Activated T-cell treated with anti-CD3 and anti-CD28 coated beads, Interleukin-2, amount 50 U/mL, for 4 hours (primary cell): ENCODE measurements at regions not wholly inside any gene's neighbourhood (a gene's known extent, or its start where the extent isn't known, plus 50 kb on each side); places are given as distances from the start of the nearest gene placed in this dataset.
A peak's percentile ranks its signal among the peaks of the same experiment; 100 is the strongest.
"Not testable (repeated sequence)": the region's sequence is repeated elsewhere in the genome, so short reads cannot be mapped to it uniquely, and the experiment has no call there.

ENCODE experiments used
- ATAC-seq, 2 donors: fragments of 200-7000 bp; cut with Tn5 transposase; one replicate each; pipeline ENCODE4 v1.10.0; 2021
- DNase-seq: peaks from one replicate; pipeline ENCODE4 v3.0.0-alpha.2; 2020
- H3K27me3 Mint-ChIP-seq: one replicate; pipeline ENCODE4 v1.8.0; 2021; ENCODE audit warnings: low read depth, mixed read lengths
- H3K36me3 Mint-ChIP-seq: one replicate; pipeline ENCODE4 v1.8.0; 2022; ENCODE audit warnings: mixed read lengths; ENCODE audit not compliant: insufficient read depth
- H3K4me1 Mint-ChIP-seq: one replicate; pipeline ENCODE4 v1.8.0; 2021; ENCODE audit warnings: low read depth, mixed read lengths
- H3K4me3 Mint-ChIP-seq: one replicate; pipeline ENCODE4 v1.8.0; 2021; ENCODE audit warnings: mild to moderate bottlenecking, moderate library complexity, mixed read lengths
- H3K9me3 Mint-ChIP-seq: one replicate; pipeline ENCODE4 v1.8.0; 2021; ENCODE audit warnings: mixed read lengths

DNA sequence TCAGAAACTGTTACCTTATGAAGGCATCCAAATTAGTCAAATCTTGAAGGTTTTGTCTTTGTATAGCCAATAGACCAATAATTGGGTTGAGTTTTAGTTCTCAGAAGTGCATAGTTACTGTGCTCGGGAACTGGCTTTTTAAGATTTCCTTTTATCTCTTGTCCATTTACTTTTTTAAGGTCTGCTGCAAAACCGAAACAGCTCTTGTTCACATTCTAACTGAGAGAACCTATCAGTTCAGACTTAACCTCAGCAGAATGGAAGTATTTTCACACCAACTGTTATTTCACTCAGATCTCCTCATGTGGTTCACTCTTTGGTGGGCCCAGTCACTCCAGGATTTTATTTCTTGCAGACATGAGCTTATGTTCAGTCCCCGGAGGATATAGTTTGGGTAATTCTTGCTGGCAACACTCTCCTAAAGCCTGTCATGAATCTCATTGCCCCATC lies 55.5 kb downstream of the TPBG start:
- ATAC-seq: no peak
- Mint-ChIP-seq H3K9me3 (no peaks in the 10 kb centered on the region), H3K36me3 (no peaks in the 10 kb centered on the region), H3K27me3 (no peaks in the 10 kb centered on the region), H3K4me3 (no peak overlapping the region), H3K4me1 (no peaks in the 10 kb centered on the region)
- DNase-seq: no peak

DNA sequence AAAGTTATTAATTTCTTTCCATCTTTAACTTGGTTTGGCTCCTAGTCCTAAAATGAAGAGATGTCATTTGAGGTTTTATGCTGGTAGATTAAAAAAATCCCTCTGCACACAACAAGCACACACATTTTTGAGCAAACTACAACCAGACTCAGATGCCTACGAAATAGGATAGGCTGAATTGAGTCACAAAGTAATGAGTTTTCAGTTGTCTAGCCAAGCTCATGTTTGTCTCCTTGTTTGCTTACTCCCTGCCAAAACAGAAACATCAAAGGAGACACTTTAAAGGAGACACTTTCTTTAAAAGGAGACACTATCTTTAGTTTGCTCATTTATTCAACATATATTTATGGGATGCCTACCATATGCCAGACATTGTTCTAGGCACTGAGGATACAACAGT lies 56.2 kb downstream of the TPBG start:
- Mint-ChIP-seq H3K4me3 (no peak overlapping the region), H3K36me3 (no peaks in the 10 kb centered on the region), H3K27me3 (no peaks in the 10 kb centered on the region), H3K4me1 (no peaks in the 10 kb centered on the region), H3K9me3 (no peaks in the 10 kb centered on the region)
- no peak for DNase-seq
- no peak for ATAC-seq

DNA sequence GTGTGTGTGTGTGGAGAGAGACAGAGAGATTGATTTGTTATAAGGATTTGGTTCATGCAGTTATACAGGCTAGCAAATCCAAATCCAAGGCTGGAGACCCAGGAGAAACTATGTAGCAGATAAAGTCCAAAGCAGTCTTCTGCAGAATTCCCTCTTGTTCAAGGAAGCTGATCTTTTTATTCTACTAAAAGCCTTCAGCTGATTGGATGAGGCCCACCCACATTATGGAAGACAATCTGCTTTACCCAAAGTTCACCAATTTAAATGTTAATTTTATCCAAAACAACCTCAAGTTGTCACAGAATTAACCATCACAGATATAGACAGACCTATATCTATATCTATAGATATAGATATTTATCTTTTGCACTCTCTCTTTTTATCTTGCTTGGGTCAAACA lies 67.0 kb downstream of the TPBG start:
- no peaks in the 10 kb centered on the region for H3K36me3 Mint-ChIP-seq

DNA sequence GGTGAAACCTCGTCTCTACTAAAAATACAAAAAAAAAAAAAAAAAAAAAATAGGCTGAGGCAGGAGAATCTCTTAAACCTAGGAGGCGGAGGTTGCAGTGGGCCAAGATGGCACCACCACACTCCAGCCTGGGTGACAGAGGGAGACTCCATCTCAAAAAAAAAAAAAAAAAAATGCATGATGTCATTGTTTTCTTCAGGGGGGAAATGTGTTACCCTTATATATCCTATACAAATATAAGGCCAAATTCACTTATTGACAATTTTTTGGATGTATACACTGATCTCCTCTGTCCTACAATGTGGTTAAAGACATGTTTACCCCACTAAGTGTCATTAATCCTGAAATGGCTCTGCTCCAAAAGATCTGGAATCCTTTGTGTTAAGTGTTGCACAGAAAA lies 73.1 kb downstream of the TPBG start:
- Mint-ChIP-seq H3K27me3 (no peaks in the 10 kb centered on the region), H3K4me1 (no peaks in the 10 kb centered on the region), H3K9me3 (no peaks in the 10 kb centered on the region), H3K4me3 (no peak overlapping the region), H3K36me3 (no peaks in the 10 kb centered on the region)
- DNase-seq (no peak), ATAC-seq (no peak)

More for the DNA sequence above, 67.0 kb downstream of the TPBG start:
- no peaks in the 10 kb centered on the region for H3K9me3 Mint-ChIP-seq
- no peaks in the 10 kb centered on the region for H3K4me1 Mint-ChIP-seq
- no peak overlapping the region for H3K4me3 Mint-ChIP-seq
- peaks cover 2% of the 10 kb centered on the region for H3K27me3 Mint-ChIP-seq
- no peak for ATAC-seq
- no peak for DNase-seq

DNA sequence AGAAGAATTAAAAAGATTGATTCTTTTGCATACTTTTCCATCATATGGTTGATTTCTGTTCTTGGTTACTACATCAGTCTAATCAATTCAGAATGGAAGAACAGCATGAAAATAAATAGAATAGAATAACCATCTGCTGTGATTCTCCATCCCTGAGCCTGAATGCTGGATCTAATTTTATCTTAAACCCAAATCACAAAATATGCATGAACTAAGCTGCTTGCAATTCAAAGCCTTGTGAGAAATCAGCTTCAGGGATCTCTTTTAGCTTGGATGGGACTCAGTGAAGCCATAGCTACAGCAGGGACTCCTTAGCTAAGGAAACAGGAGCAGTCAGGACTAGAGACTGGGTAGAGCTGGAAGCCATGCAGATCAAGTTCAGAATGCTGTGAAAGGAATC lies 74.1 kb downstream of the TPBG start:
- Mint-ChIP-seq H3K9me3 (no peaks in the 10 kb centered on the region), H3K36me3 (no peaks in the 10 kb centered on the region), H3K4me3 (no peak overlapping the region), H3K4me1 (no peaks in the 10 kb centered on the region), H3K27me3 (no peaks in the 10 kb centered on the region)
- ATAC-seq (no peak), DNase-seq (no peak)

DNA sequence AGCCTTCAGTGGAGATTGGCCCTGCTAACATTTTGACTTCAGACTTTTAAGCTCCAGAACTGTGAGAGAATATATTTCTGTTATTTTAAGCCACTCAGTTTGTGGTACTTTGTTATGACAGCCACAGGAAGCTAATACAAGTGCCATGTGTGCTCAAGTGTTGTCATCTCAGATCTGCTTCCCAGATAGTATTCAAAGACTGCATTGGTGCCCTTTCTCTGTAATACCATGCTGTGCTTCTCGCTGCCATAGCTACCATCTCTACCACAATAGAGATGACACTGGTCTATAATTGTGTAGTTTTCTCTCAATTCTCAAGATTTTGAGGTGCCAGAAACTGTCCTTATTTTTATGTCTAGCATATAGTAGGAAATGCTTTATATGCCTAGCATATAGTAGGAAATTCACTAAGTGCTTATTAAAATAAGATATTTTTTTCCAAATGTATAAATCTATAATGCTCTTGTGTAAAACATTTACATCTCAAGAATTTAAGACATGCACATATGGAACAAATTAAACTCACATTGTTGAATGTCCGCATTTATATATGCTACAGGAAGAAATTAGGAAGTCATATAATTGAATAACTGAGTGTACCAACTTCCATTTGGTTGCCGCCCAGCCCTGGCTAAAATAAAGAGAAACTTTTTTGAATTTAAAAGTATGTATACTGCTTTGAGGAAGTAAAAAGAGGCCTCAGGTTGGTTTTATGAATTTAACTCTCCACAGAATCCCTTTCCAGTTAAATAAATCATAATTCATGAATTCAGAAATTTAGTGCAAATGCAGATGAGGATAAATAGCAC lies 77.6 kb downstream of the TPBG start:
- Mint-ChIP-seq H3K27me3 (no peaks in the 10 kb centered on the region), H3K36me3 (no peaks in the 10 kb centered on the region), H3K4me3 (no peak overlapping the region), H3K9me3 (no peaks in the 10 kb centered on the region), H3K4me1 (no peaks in the 10 kb centered on the region)
- ATAC-seq (no peak), DNase-seq (no peak)

DNA sequence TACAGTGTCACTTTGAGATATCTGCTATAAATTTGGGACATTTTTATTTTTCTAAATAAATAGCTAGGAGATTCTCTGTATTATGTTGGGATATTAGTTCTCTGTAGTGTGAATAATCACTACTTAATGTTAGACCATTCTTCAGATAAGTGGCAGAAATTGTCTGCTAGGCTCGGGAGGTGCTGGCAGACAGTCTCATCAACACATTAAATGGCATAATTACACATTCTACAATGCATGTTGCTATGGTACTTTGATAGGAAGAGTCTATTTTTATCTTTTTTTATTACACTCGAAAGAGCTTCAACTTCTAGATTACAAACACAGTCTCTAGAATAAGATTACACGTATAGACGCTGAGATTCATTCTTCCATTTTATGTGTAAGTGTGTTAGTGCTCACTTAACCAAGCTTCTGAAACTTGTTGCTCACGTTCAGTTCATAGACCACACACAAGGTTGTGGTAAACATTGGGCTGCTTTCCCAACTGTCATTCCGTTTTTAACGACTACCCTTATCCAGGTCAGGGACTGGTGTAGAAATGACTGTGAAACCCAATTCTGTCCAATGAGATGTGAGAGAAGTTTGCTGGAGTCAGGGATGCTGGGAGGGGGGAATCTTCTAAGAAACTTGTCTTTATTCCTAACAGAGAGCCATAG lies 78.6 kb downstream of the TPBG start:
- H3K9me3 Mint-ChIP-seq: no peaks in the 10 kb centered on the region
- no peaks in the 10 kb centered on the region for H3K36me3 Mint-ChIP-seq
- H3K4me3 Mint-ChIP-seq: peak overlapping the region; percentile 14
- no peaks in the 10 kb centered on the region for H3K4me1 Mint-ChIP-seq
- DNase-seq (no peak), ATAC-seq (no peak)
- no peaks in the 10 kb centered on the region for H3K27me3 Mint-ChIP-seq

DNA sequence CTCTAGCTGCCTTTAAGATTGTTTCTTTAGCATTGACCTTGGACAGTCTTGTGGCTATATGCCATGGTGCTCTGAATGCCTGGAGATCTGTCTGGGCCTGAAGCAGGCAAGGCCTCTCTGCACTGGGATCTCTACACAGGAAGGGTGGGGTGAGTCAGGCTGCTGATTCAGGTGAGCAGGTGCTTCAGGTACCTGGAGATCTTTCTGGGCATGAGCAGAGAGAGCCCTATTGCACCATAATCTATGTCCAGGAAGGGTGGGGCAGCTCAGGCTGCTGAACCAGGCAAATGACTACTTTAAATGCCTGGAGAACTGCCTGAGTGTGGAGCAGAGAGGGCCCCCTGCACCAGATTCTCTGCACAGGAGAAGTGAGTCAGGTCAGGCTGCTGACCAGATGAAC lies 94.5 kb downstream of the TPBG start:
- ATAC-seq: no peak
- peaks cover 32% of the 10 kb centered on the region for H3K9me3 Mint-ChIP-seq
- no peaks in the 10 kb centered on the region for H3K4me1 Mint-ChIP-seq
- no peaks in the 10 kb centered on the region for H3K27me3 Mint-ChIP-seq
- no peak overlapping the region for H3K4me3 Mint-ChIP-seq
- DNase-seq: no peak
- H3K36me3 Mint-ChIP-seq: no peaks in the 10 kb centered on the region

DNA sequence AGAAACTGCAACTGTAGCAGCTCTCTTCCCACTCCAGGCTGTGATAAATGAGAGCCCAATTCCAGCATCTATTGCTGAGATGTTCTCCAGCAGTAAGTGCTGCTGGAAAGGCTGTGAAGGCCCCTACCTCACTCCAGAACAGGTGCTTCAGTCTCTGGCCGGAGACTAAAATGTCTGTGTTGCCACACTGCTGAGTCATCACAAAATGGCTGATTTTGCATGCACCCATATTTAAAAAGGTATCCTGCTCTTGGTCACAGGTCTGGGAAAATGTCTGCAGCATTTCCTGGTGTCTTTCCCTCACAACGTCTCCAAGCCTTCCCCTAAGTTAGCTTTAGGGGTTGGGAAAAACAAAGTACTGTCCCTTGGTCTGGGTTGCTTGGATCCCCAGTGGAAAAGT lies 95.1 kb downstream of the TPBG start:
- DNase-seq (no peak), ATAC-seq (no peak)
- no peaks in the 10 kb centered on the region for H3K36me3 Mint-ChIP-seq
- H3K4me3 Mint-ChIP-seq: no peak overlapping the region
- no peaks in the 10 kb centered on the region for H3K27me3 Mint-ChIP-seq
- peaks cover 32% of the 10 kb centered on the region for H3K9me3 Mint-ChIP-seq
- H3K4me1 Mint-ChIP-seq: no peaks in the 10 kb centered on the region

DNA sequence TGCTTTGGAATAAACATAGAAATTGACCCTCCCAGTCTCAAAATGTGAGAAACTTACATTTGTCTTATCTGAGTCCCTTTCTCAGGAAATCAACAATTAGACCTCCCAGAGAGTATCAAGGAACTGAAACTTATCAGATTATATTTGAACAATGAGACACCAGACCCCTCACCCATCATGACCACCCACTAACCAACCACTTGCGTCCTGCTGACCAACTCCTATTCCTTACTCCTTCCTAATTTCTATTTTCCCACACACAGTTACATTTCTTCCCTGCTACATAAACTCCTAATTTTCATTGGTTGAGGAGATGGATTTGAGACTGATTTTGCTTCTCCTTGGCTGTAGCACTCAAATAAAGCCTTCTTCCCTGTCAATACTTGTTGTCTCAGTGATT lies 97.9 kb downstream of the TPBG start:
- no peak for DNase-seq
- Mint-ChIP-seq H3K36me3 (no peaks in the 10 kb centered on the region), H3K4me3 (no peak overlapping the region), H3K4me1 (no peaks in the 10 kb centered on the region), H3K9me3 (peaks cover 15% of the 10 kb centered on the region), H3K27me3 (no peaks in the 10 kb centered on the region)
- no peak for ATAC-seq

DNA sequence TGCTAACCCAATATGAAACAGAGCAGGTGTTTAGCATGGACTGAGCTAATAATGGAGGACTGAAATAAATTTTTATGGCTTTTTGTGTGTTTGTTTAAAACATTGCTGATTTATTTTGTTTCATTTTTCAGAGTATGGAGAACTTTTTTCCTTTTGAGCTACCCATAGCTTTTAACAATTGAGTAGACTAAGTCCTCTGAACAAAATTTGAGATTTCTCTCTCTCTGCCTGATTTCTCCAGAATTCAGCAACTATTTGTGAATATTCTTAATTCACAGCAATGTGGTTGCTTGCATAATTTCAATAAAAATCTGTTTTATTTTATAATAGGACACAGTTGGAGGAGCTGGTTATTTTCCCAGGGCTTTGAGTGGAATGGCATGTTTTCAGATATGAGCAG lies 103.7 kb downstream of the TPBG start:
- DNase-seq: no peak
- no peak for ATAC-seq

DNA sequence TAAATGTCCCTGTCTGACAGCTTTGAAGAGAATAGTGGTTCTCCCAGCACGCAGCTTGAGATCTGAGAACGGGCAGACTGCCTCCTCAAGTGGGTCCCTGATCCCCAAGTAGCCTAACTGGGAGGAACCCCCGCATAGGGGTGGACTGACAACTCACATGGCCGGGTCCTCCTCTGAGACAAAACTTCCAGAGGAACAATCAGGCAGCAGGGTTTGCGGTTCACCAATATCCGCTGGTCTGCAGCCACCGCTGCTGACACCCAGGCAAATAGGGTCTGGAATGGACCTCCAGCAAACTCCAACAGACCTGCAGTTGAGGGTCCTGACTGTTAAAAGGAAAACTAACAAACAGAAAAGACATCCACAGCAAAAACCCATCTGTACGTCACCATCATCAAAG lies 106.5 kb downstream of the TPBG start:
- H3K9me3 Mint-ChIP-seq: peaks cover 11% of the 10 kb centered on the region
- not testable (repeated sequence) for ATAC-seq, H3K4me3 Mint-ChIP-seq, H3K27me3 Mint-ChIP-seq, H3K36me3 Mint-ChIP-seq, DNase-seq, H3K4me1 Mint-ChIP-seq

More for the DNA sequence above, 103.7 kb downstream of the TPBG start:
- Mint-ChIP-seq H3K4me3 (no peak overlapping the region), H3K9me3 (peaks cover 11% of the 10 kb centered on the region), H3K4me1 (no peaks in the 10 kb centered on the region), H3K36me3 (no peaks in the 10 kb centered on the region), H3K27me3 (peaks cover 3% of the 10 kb centered on the region)

DNA sequence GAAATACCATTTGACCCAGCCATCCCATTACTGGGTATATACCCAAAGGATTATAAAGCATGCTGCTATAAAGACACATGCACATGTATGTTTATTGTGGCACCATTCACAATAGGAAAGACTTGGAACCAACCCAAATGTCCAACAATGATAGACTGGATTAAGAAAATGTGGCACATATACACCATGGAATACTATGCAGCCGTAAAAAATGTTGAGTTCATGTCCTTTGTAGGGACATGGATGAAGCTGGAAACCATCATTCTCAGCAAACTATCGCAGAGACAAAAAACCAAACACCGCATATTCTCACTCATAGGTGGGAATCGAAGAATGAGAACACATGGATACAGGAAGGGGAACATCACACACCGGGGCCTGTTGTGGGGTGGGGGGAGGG lies 111.5 kb downstream of the TPBG start:
- H3K9me3 Mint-ChIP-seq, H3K4me1 Mint-ChIP-seq, H3K4me3 Mint-ChIP-seq, ATAC-seq, DNase-seq, H3K27me3 Mint-ChIP-seq, H3K36me3 Mint-ChIP-seq: not testable (repeated sequence)

DNA sequence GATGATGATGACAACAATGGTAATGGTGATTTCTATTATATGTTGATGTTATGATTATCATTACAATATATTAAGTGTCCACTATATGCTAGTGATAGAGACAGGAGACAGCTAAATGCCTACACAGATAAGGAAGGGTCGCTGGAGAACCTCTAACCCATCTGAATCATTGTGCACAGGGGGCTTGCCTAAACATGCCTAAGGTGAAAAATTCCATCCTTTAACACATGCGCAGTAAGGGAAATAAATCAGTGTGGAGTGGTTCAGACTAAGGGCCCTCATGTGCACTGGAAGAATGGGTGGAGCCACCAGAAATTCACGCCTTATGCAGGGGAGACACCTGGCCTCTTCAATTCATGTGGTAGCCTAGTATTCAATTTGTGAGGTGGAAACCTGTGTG lies 120.4 kb downstream of the TPBG start:
- Mint-ChIP-seq H3K4me3 (no peak overlapping the region), H3K27me3 (no peaks in the 10 kb centered on the region), H3K4me1 (no peaks in the 10 kb centered on the region), H3K36me3 (no peaks in the 10 kb centered on the region), H3K9me3 (peaks cover 9% of the 10 kb centered on the region)
- DNase-seq: no peak
- ATAC-seq: no peak
